ENCODE measurements at regions not wholly inside any gene's neighbourhood (a gene's known extent, or its start where the extent isn't known, plus 50 kb on each side); places are given as distances from the start of the nearest gene placed in this dataset.
"Not testable (repeated sequence)": the region's sequence is repeated elsewhere in the genome, so short reads cannot be mapped to it uniquely, and the experiment has no call there.

GRCh38 chr1:163477276-163477830, 155.6 kb downstream of the NUF2 start:
- no peak for DNase-seq

- DNase-seq: not testable (repeated sequence)
Measured at GRCh38 chr1:163498391-163499330, 176.9 kb downstream of the NUF2 start.

- no peak for DNase-seq
Measured at GRCh38 chr1:163504331-163504978, 182.7 kb downstream of the NUF2 start.

- no peak for DNase-seq
Measured at GRCh38 chr1:163509114-163509513, 187.4 kb downstream of the NUF2 start.

- no peak for DNase-seq
Measured at GRCh38 chr1:163512349-163512989, 190.7 kb downstream of the NUF2 start.

- no peak for DNase-seq
Measured at GRCh38 chr1:163523375-163524029, 201.7 kb downstream of the NUF2 start.

- DNase-seq: no peak
Measured at GRCh38 chr1:163528710-163529348, 207.1 kb downstream of the NUF2 start.

GRCh38 chr1:163531345-163531744, 209.6 kb downstream of the NUF2 start:
- DNase-seq: no peak

- DNase-seq: no peak
Measured at GRCh38 chr1:163535401-163535800, 213.6 kb downstream of the NUF2 start.

GRCh38 chr1:163535807-163536206, 214.1 kb downstream of the NUF2 start:
- no peak for DNase-seq

- DNase-seq: no peak
Measured at GRCh38 chr1:163537809-163538208, 216.1 kb downstream of the NUF2 start.

GRCh38 chr1:163538667-163539066, 216.9 kb downstream of the NUF2 start:
- no peak for DNase-seq

- no peak for DNase-seq
Measured at GRCh38 chr1:163540727-163541126, 219.0 kb downstream of the NUF2 start.

- no peak for DNase-seq
Measured at GRCh38 chr1:163544441-163544840, 222.7 kb downstream of the NUF2 start.

- no peak for DNase-seq
Measured at GRCh38 chr1:163558162-163558561, 236.4 kb downstream of the NUF2 start.

GRCh38 chr1:163561580-163562295, 240.0 kb downstream of the NUF2 start:
- DNase-seq: no peak

GRCh38 chr1:163562355-163562754, 240.6 kb downstream of the NUF2 start:
- DNase-seq: no peak

GRCh38 chr1:163565166-163565565, 243.4 kb downstream of the NUF2 start:
- no peak for DNase-seq

- DNase-seq: no peak
Measured at GRCh38 chr1:163570071-163570470, 248.3 kb downstream of the NUF2 start.

GRCh38 chr1:163571950-163572349, 250.2 kb downstream of the NUF2 start:
- DNase-seq: no peak

GRCh38 chr1:163574119-163574518, 252.4 kb downstream of the NUF2 start:
- DNase-seq: no peak

Measured in T-helper 1 cell (primary cell).